Activated CD4-positive, alpha-beta T cell treated with anti-CD3 and anti-CD28 coated beads, Interleukin-2, Interleukin-4, amounts not matched to agents 100 ng/mL and 50 ng/mL, durations not matched to agents 16 hours and 8 hours (primary cell): ENCODE measurements at regions not wholly inside any gene's neighbourhood (a gene's known extent, or its start where the extent isn't known, plus 50 kb on each side); places are given as distances from the start of the nearest gene placed in this dataset.

Source experiments
- DNase-seq: peaks from one replicate; pipeline ENCODE4 v3.0.0-alpha.2; 2020; ENCODE audit warnings: low spot score

- DNase-seq = no peak
These were observed 54.7 kb downstream of the MYEOV start for GRCh38 chr11:69348414-69349235.

DNA sequence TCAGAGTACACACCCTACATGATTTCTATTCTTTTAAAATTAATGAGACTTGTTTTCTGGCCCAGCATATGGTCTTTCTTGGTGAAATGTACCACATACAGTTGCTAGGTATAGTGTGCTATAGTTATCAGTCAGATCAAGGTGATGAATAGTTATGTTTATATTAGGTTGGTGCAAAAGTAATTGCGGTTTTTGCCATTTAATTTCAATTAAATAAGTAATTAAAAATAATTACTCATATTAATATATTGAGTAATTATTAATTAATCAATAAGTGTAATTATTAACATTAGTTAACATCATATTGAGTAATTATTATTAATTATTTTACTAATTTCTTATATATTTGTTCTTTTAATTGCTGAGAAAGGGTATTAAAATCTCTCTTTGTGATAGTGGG lies 56.1 kb downstream of the MYEOV start:
- DNase-seq = no peak

- no peak for DNase-seq
These were observed 56.6 kb downstream of the MYEOV start for GRCh38 chr11:69350596-69350995.

DNA sequence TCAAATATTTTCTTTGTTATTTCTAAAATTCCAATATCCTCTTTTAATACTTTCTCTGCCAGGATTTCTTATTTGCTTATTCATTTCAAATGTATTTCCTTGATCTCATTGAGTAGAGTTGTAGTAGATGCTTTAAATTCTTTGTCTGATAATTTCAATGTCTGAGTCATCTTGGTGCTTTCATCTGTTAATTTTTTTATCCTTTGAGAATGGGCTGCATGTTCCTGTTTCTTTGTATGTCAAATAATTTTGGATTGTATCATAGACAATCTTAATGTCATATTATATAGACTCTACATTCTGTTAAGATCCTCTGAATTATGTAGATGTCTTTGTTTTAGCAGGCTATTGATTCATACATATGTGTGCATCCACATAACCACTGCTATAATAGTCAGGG lies 57.5 kb downstream of the MYEOV start:
- no peak for DNase-seq

GRCh38 chr11:69352166-69352565 lies 58.2 kb downstream of the MYEOV start:
- DNase-seq = no peak

DNA sequence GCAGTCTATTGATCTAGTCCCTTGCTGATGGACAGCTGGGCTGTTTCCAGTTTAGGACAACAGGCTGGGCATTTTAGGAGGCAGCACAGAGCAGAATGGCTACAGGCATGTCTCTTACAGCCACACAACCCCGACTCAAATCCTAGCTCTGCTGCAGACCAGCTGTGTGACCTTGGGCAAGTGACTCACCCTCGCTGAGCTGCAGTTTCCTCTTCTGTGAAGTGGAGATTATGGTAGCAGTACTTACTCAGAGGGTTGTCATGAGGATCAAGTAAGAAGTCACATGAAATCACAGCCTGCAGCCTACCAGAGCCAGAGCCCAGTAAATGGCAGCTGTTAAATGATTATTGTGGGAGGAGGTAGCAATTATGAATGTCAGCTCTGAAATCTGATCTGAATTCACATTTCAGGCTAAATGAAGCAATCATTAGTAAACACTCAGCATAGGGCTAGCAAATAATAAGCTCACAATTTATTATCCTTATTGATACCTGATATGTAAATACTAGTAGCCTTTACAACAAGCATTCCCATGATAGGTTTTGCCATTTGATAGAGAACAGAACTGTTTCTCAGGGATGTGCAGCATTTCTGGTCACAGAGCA lies 58.9 kb downstream of the MYEOV start:
- peak; percentile 33 for DNase-seq

DNA sequence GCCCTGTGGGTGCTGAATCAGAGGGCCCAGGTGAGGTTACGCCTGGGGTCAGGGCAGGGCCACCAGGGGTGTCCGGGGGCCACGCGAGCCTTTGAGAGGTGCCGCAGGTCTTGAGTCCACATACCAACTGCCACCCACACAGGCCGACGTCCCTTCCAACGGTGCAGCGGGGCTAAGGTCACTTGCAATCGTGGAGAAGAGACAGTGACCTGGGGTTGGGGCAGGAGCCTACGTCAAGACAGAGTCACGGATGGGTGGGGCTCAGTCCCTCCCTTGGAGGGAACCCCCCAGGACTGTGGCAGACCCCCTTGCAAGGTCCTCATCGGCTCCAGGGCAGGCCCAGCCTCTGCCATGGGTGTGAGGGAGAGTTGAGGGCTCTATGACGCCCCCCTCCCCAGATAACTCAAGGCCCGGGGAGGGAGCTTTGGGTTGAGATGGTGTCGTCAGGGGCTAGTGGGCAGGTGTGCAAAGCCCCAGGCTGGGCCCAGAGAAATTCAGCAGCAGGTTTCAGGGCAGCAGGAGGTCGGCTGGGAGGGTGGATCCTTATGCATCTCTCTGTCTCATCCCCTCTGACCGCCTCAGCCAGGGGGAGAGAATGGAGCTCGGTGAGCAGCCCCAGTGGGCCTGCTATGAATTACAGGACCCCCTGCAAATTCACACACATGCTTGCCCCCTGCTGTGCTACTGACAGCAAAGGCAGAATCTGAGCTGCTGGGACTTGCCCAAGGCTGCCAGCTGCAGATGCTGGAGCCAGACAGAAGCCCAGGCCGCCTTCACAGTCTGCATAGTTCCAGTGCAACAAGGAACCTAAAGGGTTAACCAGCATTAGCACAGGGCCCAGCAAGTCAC lies 60.0 kb downstream of the MYEOV start:
- DNase-seq = no peak

GRCh38 chr11:69354545-69354897 lies 60.6 kb downstream of the MYEOV start:
- no peak for DNase-seq

DNA sequence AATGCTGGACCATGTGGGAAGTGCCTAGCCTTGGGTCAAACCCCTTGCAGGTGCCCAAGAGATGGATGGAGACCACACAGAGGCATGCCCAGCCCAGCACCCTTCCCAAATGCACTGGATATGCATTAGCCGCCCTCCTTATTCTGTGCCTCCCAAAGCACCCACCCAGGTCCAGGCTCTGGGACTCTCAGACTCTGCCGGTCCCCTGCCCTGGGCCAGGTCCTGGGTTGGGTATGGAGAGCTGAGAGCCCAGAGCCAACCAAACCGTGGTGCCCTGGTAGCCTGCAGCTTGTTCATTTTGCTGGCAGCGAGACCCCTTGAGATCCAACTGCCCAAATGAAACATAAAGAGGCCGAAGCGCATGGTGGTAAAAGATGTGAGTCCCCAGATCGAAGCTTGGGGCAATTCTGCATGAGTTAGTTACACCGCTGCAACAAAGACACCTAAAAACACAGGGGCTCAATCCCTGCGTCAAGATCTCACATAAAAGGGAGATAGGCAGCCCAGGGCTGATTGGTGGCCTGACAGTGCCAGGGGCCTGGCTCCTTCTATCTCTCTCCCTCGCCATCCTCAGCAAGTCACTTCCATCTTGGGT lies 61.5 kb downstream of the MYEOV start:
- no peak for DNase-seq

DNA sequence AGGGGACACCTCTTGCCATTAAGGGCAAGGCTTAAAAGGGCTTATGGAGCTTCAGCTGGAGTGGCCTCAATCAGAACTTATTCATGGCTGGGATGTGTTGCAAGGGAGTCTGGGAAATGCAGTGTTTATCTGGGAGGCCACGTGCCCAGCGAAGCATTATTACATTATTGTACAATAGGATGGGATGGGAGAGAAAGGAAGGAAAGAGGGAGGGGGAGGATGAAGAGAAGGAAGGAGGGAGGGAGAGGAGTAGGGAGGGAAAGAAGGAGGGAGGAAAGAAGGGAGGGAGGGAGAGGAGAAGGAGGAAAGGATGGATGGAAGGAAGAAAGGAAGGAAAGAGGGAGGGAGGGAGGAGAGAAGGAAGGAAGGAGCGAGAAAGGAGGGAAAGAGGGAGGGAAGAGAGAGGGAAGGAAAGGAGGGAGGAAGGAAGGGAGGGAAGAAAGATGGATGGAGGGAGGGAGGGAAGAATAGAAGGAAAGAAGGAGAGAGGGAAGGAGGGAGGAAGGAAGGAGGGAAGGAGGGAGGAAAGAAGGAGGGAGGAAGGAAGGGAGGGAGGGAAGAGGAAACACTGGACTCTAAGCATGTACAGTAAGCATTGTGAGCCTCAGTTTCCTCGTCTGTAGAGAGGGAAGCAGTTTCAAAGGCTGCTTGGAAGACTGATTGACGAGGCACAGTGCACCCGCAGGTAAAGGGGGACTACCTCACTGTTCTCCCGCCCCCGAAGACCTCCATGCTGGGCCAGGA lies 62.2 kb downstream of the MYEOV start:
- no peak for DNase-seq

DNA sequence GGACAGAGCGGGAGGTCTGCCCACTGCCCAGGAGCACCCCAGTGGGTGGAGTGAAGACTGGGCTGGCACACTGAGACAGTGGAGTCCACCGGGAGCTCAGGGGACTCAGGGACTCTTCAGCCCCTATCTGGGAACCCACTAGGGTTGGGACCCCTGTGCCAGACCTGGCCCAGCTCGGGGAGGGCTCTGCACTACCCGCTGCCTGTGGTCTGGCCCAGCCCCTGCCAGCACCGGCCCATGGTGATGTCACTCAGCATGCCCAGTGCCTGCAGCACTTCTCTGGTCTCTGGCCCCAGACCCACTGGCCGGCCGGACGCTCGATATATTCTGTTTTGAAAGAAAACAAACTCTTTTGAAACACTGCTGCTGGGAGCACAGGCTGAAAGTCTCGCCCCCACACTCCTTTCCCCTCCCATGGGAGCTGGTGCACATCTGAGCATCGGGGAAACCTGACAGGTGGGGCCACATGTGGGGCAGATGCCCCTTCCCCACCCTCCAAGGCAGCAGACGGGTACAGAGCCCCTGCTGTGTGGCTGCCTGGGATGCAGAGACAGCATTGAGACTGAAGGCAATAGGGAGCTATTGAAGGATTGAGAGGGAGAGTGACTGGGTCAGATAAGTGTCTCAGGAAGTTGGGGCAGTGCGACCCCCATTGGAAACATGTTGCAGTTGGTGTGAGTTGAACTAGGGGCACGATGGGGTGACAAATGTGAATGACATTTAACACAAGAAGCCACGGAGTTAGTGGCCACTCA lies 62.9 kb downstream of the MYEOV start:
- DNase-seq = no peak

GRCh38 chr11:69357458-69358397 lies 63.8 kb downstream of the MYEOV start:
- DNase-seq = no peak

DNA sequence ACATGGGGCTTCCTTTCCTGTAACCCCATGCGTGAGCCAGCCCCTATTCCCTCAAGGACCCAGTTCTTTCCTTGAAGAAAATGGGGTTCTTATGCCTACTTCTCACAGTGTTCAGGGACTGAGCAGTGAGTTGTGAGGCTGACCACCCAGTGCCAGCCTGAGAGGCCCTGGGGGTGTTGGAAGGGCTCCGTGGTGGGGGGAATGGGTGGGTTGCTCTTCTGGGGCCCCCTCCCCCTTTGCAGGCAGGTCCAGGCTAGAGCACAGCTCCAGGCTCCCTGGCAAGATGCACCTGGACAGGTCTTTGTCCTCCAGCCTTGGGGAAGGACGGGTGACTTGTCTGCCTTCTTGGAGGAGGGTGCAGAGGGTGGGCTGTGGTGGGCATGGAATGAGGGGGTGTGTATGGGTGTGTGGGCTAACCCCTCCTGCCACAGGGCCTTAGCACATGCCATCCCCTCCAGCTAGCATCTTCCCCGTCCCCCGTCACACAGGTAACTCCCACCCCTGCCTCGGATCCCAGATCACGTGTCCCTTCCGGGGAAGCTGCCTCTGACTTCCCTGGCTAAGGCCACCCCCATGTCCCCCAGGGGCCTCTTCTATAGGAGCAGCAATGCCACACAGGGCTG lies 64.6 kb downstream of the MYEOV start:
- no peak for DNase-seq

- DNase-seq = no peak
These were observed 66.0 kb downstream of the MYEOV start for GRCh38 chr11:69359735-69360480.

GRCh38 chr11:69360606-69361005 lies 66.7 kb downstream of the MYEOV start:
- no peak for DNase-seq

DNA sequence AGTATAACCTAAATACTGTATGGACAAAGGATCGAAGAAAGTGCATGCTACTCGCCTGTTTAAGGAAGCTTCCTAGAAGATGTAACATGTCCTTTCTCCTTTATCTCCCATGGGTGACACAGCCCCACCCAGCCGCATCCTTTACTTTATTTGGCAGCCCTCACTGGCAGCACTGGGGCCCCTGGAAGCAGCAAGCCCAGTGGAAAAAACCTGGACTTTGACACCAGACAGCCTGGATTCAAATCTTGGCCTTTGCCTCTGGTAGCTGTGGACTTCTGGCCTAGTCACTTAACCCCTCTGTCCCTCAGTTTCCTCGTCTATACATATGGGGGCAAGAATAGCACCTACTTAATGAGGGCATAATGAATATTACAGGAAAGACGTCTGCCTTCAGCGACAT lies 67.1 kb downstream of the MYEOV start:
- no peak for DNase-seq

GRCh38 chr11:69361466-69361865 lies 67.5 kb downstream of the MYEOV start:
- DNase-seq = no peak

DNA sequence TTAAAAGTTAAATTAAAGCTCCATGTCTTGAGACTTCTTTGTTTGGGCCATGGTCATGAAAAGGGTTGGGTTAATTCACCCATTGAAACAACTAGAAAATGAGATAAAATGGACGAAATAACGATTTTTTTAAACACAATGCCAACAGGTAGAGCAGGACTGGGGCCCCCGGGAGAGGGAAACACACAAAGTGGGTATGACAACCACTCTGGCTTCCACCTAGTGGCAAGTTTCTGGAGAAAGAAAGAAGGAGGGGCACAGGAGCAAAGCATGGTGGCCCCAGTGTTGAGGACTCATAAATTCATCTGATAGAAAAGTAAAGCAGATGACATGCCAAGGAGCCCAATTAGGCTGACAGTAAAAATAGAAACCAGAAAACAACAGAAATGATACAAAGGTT lies 68.4 kb downstream of the MYEOV start:
- DNase-seq = no peak

GRCh38 chr11:69364921-69365320 lies 71.0 kb downstream of the MYEOV start:
- DNase-seq = no peak
